OCI-LY7 (cell line): ENCODE measurements at regions not wholly inside any gene's neighbourhood (a gene's known extent, or its start where the extent isn't known, plus 50 kb on each side); places are given as distances from the start of the nearest gene placed in this dataset.

ENCODE experiments used
- BruUV-seq: library from RNA; stranded (reverse); fragments of 400-500 nt; replicated peaks from 2 replicates; lab custom pipeline; 2021; lab: Mats Ljungman, UMichigan
- CTCF ChIA-PET: fragments of 300-600 bp; sonication (Branson Sonifier 250); formaldehyde crosslinking; loops from one replicate; lab custom pipeline; 2022; ENCODE audit warnings: antibody characterized with exemption; ENCODE audit not compliant: unreplicated experiment; lab: Charles Lee
- POLR2A ChIA-PET: fragments of 300-600 bp; sonication (Branson Sonifier 250); formaldehyde crosslinking; loops from one replicate; lab custom pipeline; 2022; ENCODE audit warnings: antibody characterized with exemption; lab: Charles Lee
- DNase-seq: peaks from one replicate; pipeline ENCODE4 v3.0.0-alpha.2; 2015; ENCODE audit warnings: low spot score
- H2AFZ ChIP-seq: fragments of 200-600 bp; sonication (generic), shearing (Covaris generic); 2 replicates; pipeline ENCODE4 v1.6.1; 2014; ENCODE audit warnings: mild to moderate bottlenecking, antibody characterized with exemption, low read length, moderate library complexity
- H3K27ac ChIP-seq: fragments of 200-600 bp; sonication (generic); 2 replicates; pipeline ENCODE4 v1.5.1; 2014; ENCODE audit warnings: mixed run types, low read depth, mild to moderate bottlenecking, moderate library complexity, low read length, inconsistent platforms; ENCODE audit not compliant: poor library complexity, severe bottlenecking
- H3K36me3 ChIP-seq: fragments of 200-600 bp; sonication (generic); 2 replicates; pipeline ENCODE4 v1.6.1; 2014; ENCODE audit warnings: mild to moderate bottlenecking, antibody characterized with exemption, low read length, moderate library complexity, mixed read lengths; ENCODE audit not compliant: insufficient read depth
- H3K4me1 ChIP-seq: fragments of 200-600 bp; sonication (generic); 2 replicates; pipeline ENCODE4 v1.5.1; 2014; ENCODE audit warnings: mild to moderate bottlenecking, low read length; ENCODE audit not compliant: insufficient read depth, poor library complexity, severe bottlenecking
- H3K4me2 ChIP-seq: fragments of 200-600 bp; sonication (generic); 2 replicates; pipeline ENCODE4 v1.6.1; 2014; ENCODE audit warnings: mild to moderate bottlenecking, low read length
- H3K4me3 ChIP-seq: fragments of 200-600 bp; sonication (generic); 2 replicates; pipeline ENCODE4 v1.5.1; 2014; ENCODE audit warnings: mild to moderate bottlenecking, low read depth, low read length; ENCODE audit not compliant: poor library complexity, severe bottlenecking
- H3K79me2 ChIP-seq: fragments of 200-600 bp; sonication (generic); 2 replicates; pipeline ENCODE4 v1.6.1; 2016; ENCODE audit warnings: low read depth, mild to moderate bottlenecking, low read length, moderate library complexity, mixed read lengths; ENCODE audit not compliant: insufficient read depth
- H3K9me2 ChIP-seq: fragments of 200-600 bp; sonication (generic); 2 replicates; pipeline ENCODE4 v1.6.1; 2016; ENCODE audit warnings: mild to moderate bottlenecking, low read length, mixed read lengths; ENCODE audit not compliant: insufficient read depth
- H3K9me3 ChIP-seq: fragments of 200-600 bp; sonication (generic); 2 replicates; pipeline ENCODE4 v1.6.1; 2014; ENCODE audit warnings: mild to moderate bottlenecking, mixed run types, low read length, mixed read lengths
- H4K20me1 ChIP-seq: fragments of 200-600 bp; sonication (generic); 2 replicates; pipeline ENCODE4 v1.6.1; 2014; ENCODE audit warnings: mild to moderate bottlenecking, antibody characterized with exemption, low read length, moderate library complexity, mixed read lengths; ENCODE audit not compliant: insufficient read depth
- EZH2phosphoT487 ChIP-seq: fragments of 200-600 bp; sonication (generic); IDR thresholded peaks from 2 replicates; pipeline ENCODE4 v1.6.1; 2018; ENCODE audit warnings: low read depth, borderline replicate concordance, mild to moderate bottlenecking, mixed run types, antibody characterized with exemption, low read length, moderate library complexity, mixed read lengths
- intact Hi-C: fragments of 100-400 bp; cut with micrococcal nuclease; formaldehyde crosslinking; loops from one replicate; pipeline ENCODE4 v1.10.0; 2022; ENCODE audit not compliant: unreplicated experiment
- TF ChIP-seq, protein P1 (sequence below): fragments of 200-600 bp; sonication (generic); conservative IDR thresholded peaks from 2 replicates; pipeline ENCODE4 v1.5.1; 2014; ENCODE audit warnings: mild to moderate bottlenecking, antibody characterized with exemption, low read length, moderate library complexity, mixed read lengths

DNA sequence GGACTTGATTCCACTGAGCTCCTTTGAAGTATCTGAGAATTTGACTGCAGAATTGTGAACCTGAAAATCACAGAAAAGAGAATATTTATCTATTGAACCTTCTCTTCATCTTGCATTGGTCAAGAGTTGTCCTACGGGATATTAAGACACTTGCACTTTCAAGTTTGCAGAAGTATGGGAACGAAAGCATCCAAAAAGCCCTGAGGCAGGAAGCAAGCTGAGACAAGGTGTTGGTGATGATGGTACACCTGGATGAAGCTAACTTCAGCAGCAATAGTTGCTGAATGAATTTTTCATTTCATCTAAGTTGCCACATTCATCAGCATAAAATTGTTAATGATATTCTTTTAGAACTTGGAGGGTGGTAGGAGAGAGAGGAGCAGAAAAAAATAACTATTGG is 686.6 kb upstream of the ADAMTS5 start:
- POLR2A ChIA-PET = interaction anchor here (1.1 to 1.3 kb wide), 3 partner anchors 13 to 714 kb away, joined by 3 to 4 read pairs (median 3); no protein-coding TSS in a partner anchor
- DNase-seq = no peak
- no TSS peak for BruUV-seq

DNA sequence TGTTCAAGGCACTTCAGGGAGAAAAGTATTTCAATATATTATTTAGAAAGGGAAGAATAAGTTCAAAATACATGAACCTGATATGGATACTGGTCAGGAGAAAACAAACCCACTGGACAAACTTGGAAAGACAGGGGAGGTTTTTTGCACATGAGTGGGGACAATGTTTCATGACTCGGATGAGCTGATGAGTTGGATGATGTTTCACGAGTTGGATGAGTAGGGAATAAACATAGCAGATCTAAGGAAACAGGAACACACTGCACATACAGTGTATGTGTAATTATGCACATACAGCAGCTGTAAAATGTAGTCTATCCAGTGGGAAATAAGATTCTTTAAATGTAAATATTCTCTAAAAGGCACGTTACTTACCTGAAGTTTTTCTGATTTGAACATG is 682.9 kb upstream of the ADAMTS5 start:
- Histone ChIP-seq H2AFZ (no peak overlapping the region), H3K9me2 (no peaks in the 10 kb centered on the region), H4K20me1 (no peaks in the 10 kb centered on the region), H3K79me2 (no peaks in the 10 kb centered on the region), H3K9me3 (no peaks in the 10 kb centered on the region), H3K36me3 (no peaks in the 10 kb centered on the region), H3K4me2 (no peak overlapping the region), H3K27ac (no peak overlapping the region), H3K4me1 (no peaks in the 10 kb centered on the region), H3K4me3 (no peak overlapping the region)
- ChIA-PET CTCF (no interaction called here), POLR2A (interaction anchor here (0.9 kb wide), 1 partner anchor 22 kb away, joined by 3 read pairs; no protein-coding TSS in a partner anchor)
- TF ChIP-seq EZH2phosphoT487 = no peak
- intact Hi-C loops = no loop called here
- DNase-seq = no peak
- BruUV-seq = no TSS peak

More for the DNA sequence above, 686.6 kb upstream of the ADAMTS5 start:
- H4K20me1 ChIP-seq = no peaks in the 10 kb centered on the region
- no peak overlapping the region for H2AFZ ChIP-seq
- H3K36me3 ChIP-seq = no peaks in the 10 kb centered on the region
- H3K4me3 ChIP-seq = no peak overlapping the region
- CTCF ChIA-PET = interaction anchor here (0.5 kb wide), 1 partner anchor 65 kb away, joined by 4 read pairs; no protein-coding TSS in a partner anchor
- TF ChIP-seq, protein P1, sequence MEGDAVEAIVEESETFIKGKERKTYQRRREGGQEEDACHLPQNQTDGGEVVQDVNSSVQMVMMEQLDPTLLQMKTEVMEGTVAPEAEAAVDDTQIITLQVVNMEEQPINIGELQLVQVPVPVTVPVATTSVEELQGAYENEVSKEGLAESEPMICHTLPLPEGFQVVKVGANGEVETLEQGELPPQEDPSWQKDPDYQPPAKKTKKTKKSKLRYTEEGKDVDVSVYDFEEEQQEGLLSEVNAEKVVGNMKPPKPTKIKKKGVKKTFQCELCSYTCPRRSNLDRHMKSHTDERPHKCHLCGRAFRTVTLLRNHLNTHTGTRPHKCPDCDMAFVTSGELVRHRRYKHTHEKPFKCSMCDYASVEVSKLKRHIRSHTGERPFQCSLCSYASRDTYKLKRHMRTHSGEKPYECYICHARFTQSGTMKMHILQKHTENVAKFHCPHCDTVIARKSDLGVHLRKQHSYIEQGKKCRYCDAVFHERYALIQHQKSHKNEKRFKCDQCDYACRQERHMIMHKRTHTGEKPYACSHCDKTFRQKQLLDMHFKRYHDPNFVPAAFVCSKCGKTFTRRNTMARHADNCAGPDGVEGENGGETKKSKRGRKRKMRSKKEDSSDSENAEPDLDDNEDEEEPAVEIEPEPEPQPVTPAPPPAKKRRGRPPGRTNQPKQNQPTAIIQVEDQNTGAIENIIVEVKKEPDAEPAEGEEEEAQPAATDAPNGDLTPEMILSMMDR = no peak
- no peak for TF ChIP-seq EZH2phosphoT487
- no peaks in the 10 kb centered on the region for H3K9me2 ChIP-seq
- H3K9me3 ChIP-seq = 0 out of 2 replicates have a peak, but pooled peaks cover 8% of the 10 kb centered on the region
- no peak overlapping the region for H3K27ac ChIP-seq
- H3K4me1 ChIP-seq = no peaks in the 10 kb centered on the region
- no peak overlapping the region for H3K4me2 ChIP-seq
- no peaks in the 10 kb centered on the region for H3K79me2 ChIP-seq
- intact Hi-C loops = no loop called here

DNA sequence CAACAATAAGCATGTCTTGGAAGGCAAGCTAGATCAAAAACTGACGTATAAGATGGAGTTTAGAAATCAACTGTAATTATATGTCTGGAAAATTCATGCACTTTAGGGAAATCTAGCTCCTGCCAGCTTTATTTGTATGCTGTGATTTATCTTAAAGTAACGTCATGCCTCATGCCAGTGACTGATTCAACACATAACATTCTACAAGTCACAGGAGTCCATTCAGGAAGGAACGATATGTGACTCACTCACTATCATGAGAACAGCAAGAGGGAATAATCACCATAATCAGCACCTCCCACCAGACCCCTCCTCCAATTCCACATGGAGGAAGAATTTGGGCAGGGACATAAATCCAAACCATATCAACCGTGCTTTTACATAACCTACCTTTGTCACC is 682.4 kb upstream of the ADAMTS5 start:
- Histone ChIP-seq H2AFZ (no peak overlapping the region), H3K79me2 (no peaks in the 10 kb centered on the region), H4K20me1 (no peaks in the 10 kb centered on the region), H3K9me2 (no peaks in the 10 kb centered on the region), H3K36me3 (no peaks in the 10 kb centered on the region), H3K9me3 (no peaks in the 10 kb centered on the region), H3K4me3 (no peak overlapping the region), H3K4me1 (no peaks in the 10 kb centered on the region), H3K4me2 (no peak overlapping the region), H3K27ac (no peak overlapping the region)
- no peak for DNase-seq
- intact Hi-C loops = no loop called here
- CTCF ChIA-PET = no interaction called here
- BruUV-seq = no TSS peak
- POLR2A ChIA-PET = interaction anchor here (0.9 kb wide), 1 partner anchor 22 kb away, joined by 3 read pairs; no protein-coding TSS in a partner anchor
- TF ChIP-seq, protein P1 = no peak
